IMR-90 (cell line): ENCODE measurements at regions not wholly inside any gene's neighbourhood (a gene's known extent, or its start where the extent isn't known, plus 50 kb on each side); places are given as distances from the start of the nearest gene placed in this dataset.

Experiments used
- ATAC-seq: fragments of 200-7000 bp; cut with Tn5 transposase; 2 replicates; pipeline ENCODE4 v1.9.1; 2020; ENCODE audit warnings: low read depth, mild to moderate bottlenecking, moderate library complexity
- BruUV-seq: library from RNA; stranded (reverse); fragments of 400-500 nt; replicated peaks from 2 replicates; lab custom pipeline; 2021; lab: Mats Ljungman, UMichigan
- CTCF ChIA-PET: fragments of 300-600 bp; formaldehyde crosslinking; extraction: SDS; loops from one replicate; lab custom pipeline; 2021; ENCODE audit warnings: antibody characterized with exemption; lab: Yijun Ruan, JAX
- POLR2A ChIA-PET: fragments of 300-600 bp; sonication (Branson Sonifier 250); formaldehyde crosslinking; loops from one replicate; lab custom pipeline; 2022; ENCODE audit warnings: antibody characterized with exemption; ENCODE audit not compliant: unreplicated experiment; lab: Charles Lee
- DNase-seq: peaks from one replicate; pipeline ENCODE4 v3.0.0; 2013
- H2AFZ ChIP-seq: replicated peaks from 2 replicates; pipeline ENCODE3; 2013; ENCODE audit warnings: low read length, mild to moderate bottlenecking; ENCODE audit not compliant: poor library complexity
- H2AK5ac ChIP-seq: 2 replicates; pipeline ENCODE4 v1.6.1; 2013; ENCODE audit warnings: low read depth, low read length, inconsistent platforms
- H2AK9ac ChIP-seq: replicated peaks from 2 replicates; pipeline ENCODE3; 2013; ENCODE audit warnings: mild to moderate bottlenecking, low read depth, low read length, moderate library complexity; ENCODE audit not compliant: poor library complexity
- H2BK120ac ChIP-seq: 2 replicates; pipeline ENCODE4 v1.6.1; 2013; ENCODE audit warnings: low read depth, low read length, inconsistent platforms
- H2BK15ac ChIP-seq: 3 replicates; pipeline ENCODE4 v1.6.1; 2013; ENCODE audit warnings: low read depth, low read length, inconsistent platforms
- H2BK20ac ChIP-seq: 2 replicates; pipeline ENCODE4 v1.6.1; 2013; ENCODE audit warnings: low read depth, mild to moderate bottlenecking, inconsistent platforms, low read length, moderate library complexity
- H2BK5ac ChIP-seq: 2 replicates; pipeline ENCODE4 v1.6.1; 2013; ENCODE audit warnings: mild to moderate bottlenecking, low read depth, low read length, inconsistent platforms; ENCODE audit not compliant: poor library complexity, severe bottlenecking
- H3K14ac ChIP-seq: replicated peaks from 2 replicates; pipeline ENCODE4 v1.6.1; 2013; ENCODE audit warnings: low read depth, low read length, inconsistent platforms
- H3K18ac ChIP-seq: 2 replicates; pipeline ENCODE4 v1.6.1; 2013; ENCODE audit warnings: low read depth, low read length, control low read depth
- H3K23ac ChIP-seq: 2 replicates; pipeline ENCODE4 v1.6.1; 2013; ENCODE audit warnings: low read depth, low read length, inconsistent platforms
- H3K27ac ChIP-seq: 2 replicates; pipeline ENCODE4 v1.5.1; 2013; ENCODE audit warnings: mild to moderate bottlenecking, control low read depth, low read length; ENCODE audit not compliant: insufficient read depth
- H3K27me3 ChIP-seq: 2 replicates; pipeline ENCODE4 v1.6.1; 2013; ENCODE audit warnings: low read length; ENCODE audit not compliant: control insufficient read depth, insufficient read depth
- H3K36me3 ChIP-seq: 2 replicates; pipeline ENCODE4 v1.6.1; 2013; ENCODE audit warnings: low read length, mixed read lengths; ENCODE audit not compliant: control insufficient read depth, insufficient read depth
- H3K4ac ChIP-seq: 2 replicates; pipeline ENCODE4 v1.6.1; 2013; ENCODE audit warnings: low read depth, low read length, inconsistent platforms
- H3K4me1 ChIP-seq: 2 replicates; pipeline ENCODE4 v1.6.1; 2013; ENCODE audit warnings: low read length, mixed read lengths; ENCODE audit not compliant: control insufficient read depth, insufficient read depth
- H3K4me2 ChIP-seq: 2 replicates; pipeline ENCODE4 v1.6.1; 2013; ENCODE audit warnings: low read depth, mild to moderate bottlenecking, control low read depth, low read length, moderate library complexity
- H3K4me3 ChIP-seq: 2 replicates; pipeline ENCODE4 v1.5.1; 2013; ENCODE audit warnings: low read depth, mild to moderate bottlenecking, control low read depth, low read length, moderate library complexity; ENCODE audit not compliant: insufficient read depth
- H3K56ac ChIP-seq: 2 replicates; pipeline ENCODE4 v1.6.1; 2013; ENCODE audit warnings: low read length, inconsistent platforms; ENCODE audit not compliant: insufficient read depth; ENCODE audit errors: extremely low read depth
- H3K79me1 ChIP-seq, 2 experiments: 2 replicates each; pipeline ENCODE4 v1.6.1; 2013; ENCODE audit warnings: low read length in 2 of 2, inconsistent platforms in 1 of 2, low read depth in 1 of 2
- H3K9ac ChIP-seq: 2 replicates; pipeline ENCODE4 v1.6.1; 2013; ENCODE audit warnings: low read depth, low read length, control low read depth
- H3K9me1 ChIP-seq: 2 replicates; pipeline ENCODE4 v1.6.1; 2013; ENCODE audit warnings: low read length, inconsistent platforms; ENCODE audit not compliant: insufficient read depth
- H3K9me3 ChIP-seq: 2 replicates; pipeline ENCODE4 v1.6.1; 2013; ENCODE audit warnings: low read length; ENCODE audit not compliant: control insufficient read depth, insufficient read depth
- H4K20me1 ChIP-seq: 2 replicates; pipeline ENCODE4 v1.6.1; 2013; ENCODE audit warnings: low read length, inconsistent platforms; ENCODE audit not compliant: insufficient read depth
- H4K5ac ChIP-seq: 2 replicates; pipeline ENCODE4 v1.6.1; 2013; ENCODE audit warnings: mild to moderate bottlenecking, low read depth, low read length, control low read depth
- H4K8ac ChIP-seq, 2 experiments: 2 replicates each; pipeline ENCODE4 v1.6.1; 2013; ENCODE audit warnings: low read depth in 2 of 2, low read length in 2 of 2, control low read depth in 1 of 2, inconsistent platforms in 1 of 2
- H4K91ac ChIP-seq: 2 replicates; pipeline ENCODE4 v1.6.1; 2013; ENCODE audit warnings: low read depth, low read length, inconsistent platforms; ENCODE audit not compliant: insufficient read depth
- BHLHE40 ChIP-seq: fragments of 150-350 bp; IDR thresholded peaks from 2 replicates; pipeline ENCODE4 v1.6.1; 2016; ENCODE audit warnings: mild to moderate bottlenecking, low read depth, low read length
- CEBPB ChIP-seq: IDR thresholded peaks from 2 replicates; pipeline ENCODE4 v1.6.1; 2012; ENCODE audit warnings: low read depth, low read length, improper control_type of control experiment
- CHD1 ChIP-seq: IDR thresholded peaks from 2 replicates; pipeline ENCODE4 v1.6.1; 2012; ENCODE audit warnings: low read depth, low read length, improper control_type of control experiment
- ELK1 ChIP-seq: fragments of 150-350 bp; IDR thresholded peaks from 2 replicates; pipeline ENCODE4 v1.6.1; 2016; ENCODE audit warnings: low read depth, mild to moderate bottlenecking, low read length, moderate library complexity, borderline replicate concordance
- FOS ChIP-seq: fragments of 150-350 bp; IDR thresholded peaks from 2 replicates; pipeline ENCODE4 v1.6.1; 2016; ENCODE audit warnings: low read depth, low read length
- MAFK ChIP-seq: IDR thresholded peaks from 2 replicates; pipeline ENCODE4 v1.6.1; 2012; ENCODE audit warnings: low read depth, low read length, improper control_type of control experiment
- MAZ ChIP-seq: IDR thresholded peaks from 2 replicates; pipeline ENCODE4 v1.6.1; 2012; ENCODE audit warnings: low read depth, mild to moderate bottlenecking, low read length, improper control_type of control experiment, moderate library complexity, borderline replicate concordance
- MXI1 ChIP-seq: IDR thresholded peaks from 2 replicates; pipeline ENCODE4 v1.6.1; 2012; ENCODE audit warnings: low read depth, mild to moderate bottlenecking, low read length, moderate library complexity, borderline replicate concordance
- NFE2L2 ChIP-seq: fragments of 150-350 bp; IDR thresholded peaks from 2 replicates; pipeline ENCODE4 v1.6.1; 2016; ENCODE audit warnings: low read depth, mild to moderate bottlenecking, low read length
- POLR2A ChIP-seq: IDR thresholded peaks from 2 replicates; pipeline ENCODE4 v1.6.1; 2012; ENCODE audit warnings: mild to moderate bottlenecking, low read depth, low read length
- RAD21 ChIP-seq: IDR thresholded peaks from 2 replicates; pipeline ENCODE4 v1.6.1; 2012; ENCODE audit warnings: low read length, improper control_type of control experiment
- RCOR1 ChIP-seq: IDR thresholded peaks from 2 replicates; pipeline ENCODE4 v1.6.1; 2012; ENCODE audit warnings: mild to moderate bottlenecking, low read length, improper control_type of control experiment; ENCODE audit not compliant: insufficient replicate concordance
- RFX5 ChIP-seq: IDR thresholded peaks from 2 replicates; pipeline ENCODE4 v1.8.0; 2012; ENCODE audit warnings: low read depth, mild to moderate bottlenecking, low read length, moderate library complexity
- SMC3 ChIP-seq: fragments of 150-350 bp; IDR thresholded peaks from 2 replicates; pipeline ENCODE4 v1.6.1; 2016; ENCODE audit warnings: low read depth, mild to moderate bottlenecking, antibody characterized with exemption, low read length, moderate library complexity
- USF2 ChIP-seq: fragments of 150-350 bp; IDR thresholded peaks from 2 replicates; pipeline ENCODE4 v1.6.1; 2017; ENCODE audit warnings: mild to moderate bottlenecking, antibody characterized with exemption, low read length, low read depth
- whole genome bisulfite sequencing, 2 experiments: methylation state at CpG; one replicate each; pipeline versions ENCODE4 v1.1.5 to v1.1.7; 2013; ENCODE audit warnings: missing lambda C conversion rate in 2 of 2; ENCODE audit not compliant: insufficient read length in 1 of 2; ENCODE audit errors: extremely low coverage in 2 of 2; 5-methylcytosine and 5-hydroxymethylcytosine counted together
- dilution Hi-C: fragments of 300-500 bp; cut with HindIII; formaldehyde crosslinking; loops from one replicate; pipeline ENCODE4 v1.14.3; 2018; ENCODE audit warnings: low sequenced_read_pairs; ENCODE audit not compliant: unreplicated experiment
- in situ Hi-C: fragments of 300-500 bp; cut with MboI; formaldehyde crosslinking; loops from 3 replicates; pipeline ENCODE4 v1.14.3; 2019; ENCODE audit warnings: low sequenced_read_pairs, inconsistent platforms, mixed read lengths
- intact Hi-C: fragments of 100-400 bp; cut with micrococcal nuclease; formaldehyde crosslinking; loops from 2 replicates; pipeline ENCODE4 v1.10.0; 2022
- TF ChIP-seq, protein P1 (sequence below): conservative IDR thresholded peaks from 2 replicates; pipeline ENCODE4 v1.5.1; 2012; ENCODE audit warnings: mild to moderate bottlenecking, low read depth, low read length, improper control_type of control experiment

DNA sequence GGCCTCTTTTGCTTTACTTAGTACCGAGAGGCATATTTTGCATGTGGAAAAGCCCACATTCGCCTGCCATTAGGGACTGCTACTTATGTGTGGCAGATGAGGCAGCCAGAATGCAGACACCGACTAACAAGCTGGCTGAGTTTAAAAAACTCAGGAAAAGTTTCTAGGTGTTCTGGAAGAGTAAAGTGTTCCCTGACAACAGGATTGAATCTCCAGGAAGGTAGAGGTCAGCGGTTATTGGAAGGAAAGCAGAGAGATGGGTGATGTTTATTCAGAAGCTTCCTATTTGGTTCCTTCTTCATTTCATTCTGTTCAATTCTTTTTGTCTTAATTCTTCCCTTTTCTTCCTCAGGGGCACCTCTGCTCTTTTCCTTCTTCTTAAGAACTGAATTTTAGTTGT lies 206.9 kb upstream of the SNX7 start:
- Histone ChIP-seq H2BK15ac (no peak overlapping the region), H3K56ac (no peak overlapping the region), H3K36me3 (no peaks in the 10 kb centered on the region), H3K79me1 (no peaks in the 10 kb centered on the region), H3K9me3 (no peaks in the 10 kb centered on the region), H3K14ac (no peak overlapping the region), H2AK5ac (no peak overlapping the region), H4K91ac (no peak overlapping the region), H2BK120ac (no peak overlapping the region), H3K4me1 (no peaks in the 10 kb centered on the region), H2AFZ (no peak overlapping the region), H4K8ac (no peak overlapping the region), H3K9me1 (no peaks in the 10 kb centered on the region), H2AK9ac (no peak overlapping the region), H3K27me3 (no peaks in the 10 kb centered on the region), H4K20me1 (no peaks in the 10 kb centered on the region), H3K9ac (no peak overlapping the region), H4K5ac (no peak overlapping the region), H3K4ac (no peak overlapping the region), H3K27ac (no peak overlapping the region), H2BK5ac (no peak overlapping the region), H3K4me3 (no peak overlapping the region), H3K18ac (no peak overlapping the region), H3K23ac (no peak overlapping the region), H2BK20ac (no peak overlapping the region), H3K4me2 (no peak overlapping the region)
- intact Hi-C loops, result loop anchor here (5.0 kb wide), 1 partner anchor 397 kb away; no protein-coding TSS in a partner anchor
- ATAC-seq, result no peak
- TF ChIP-seq CEBPB (no peak), NFE2L2 (no peak), RCOR1 (no peak), ELK1 (no peak), RAD21 (no peak), RFX5 (no peak), MAZ (no peak), POLR2A (no peak), USF2 (no peak), SMC3 (no peak), MXI1 (no peak), CHD1 (no peak), FOS (no peak), MAFK (no peak), BHLHE40 (no peak)
- TF ChIP-seq, protein P1, sequence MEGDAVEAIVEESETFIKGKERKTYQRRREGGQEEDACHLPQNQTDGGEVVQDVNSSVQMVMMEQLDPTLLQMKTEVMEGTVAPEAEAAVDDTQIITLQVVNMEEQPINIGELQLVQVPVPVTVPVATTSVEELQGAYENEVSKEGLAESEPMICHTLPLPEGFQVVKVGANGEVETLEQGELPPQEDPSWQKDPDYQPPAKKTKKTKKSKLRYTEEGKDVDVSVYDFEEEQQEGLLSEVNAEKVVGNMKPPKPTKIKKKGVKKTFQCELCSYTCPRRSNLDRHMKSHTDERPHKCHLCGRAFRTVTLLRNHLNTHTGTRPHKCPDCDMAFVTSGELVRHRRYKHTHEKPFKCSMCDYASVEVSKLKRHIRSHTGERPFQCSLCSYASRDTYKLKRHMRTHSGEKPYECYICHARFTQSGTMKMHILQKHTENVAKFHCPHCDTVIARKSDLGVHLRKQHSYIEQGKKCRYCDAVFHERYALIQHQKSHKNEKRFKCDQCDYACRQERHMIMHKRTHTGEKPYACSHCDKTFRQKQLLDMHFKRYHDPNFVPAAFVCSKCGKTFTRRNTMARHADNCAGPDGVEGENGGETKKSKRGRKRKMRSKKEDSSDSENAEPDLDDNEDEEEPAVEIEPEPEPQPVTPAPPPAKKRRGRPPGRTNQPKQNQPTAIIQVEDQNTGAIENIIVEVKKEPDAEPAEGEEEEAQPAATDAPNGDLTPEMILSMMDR, result no peak
- POLR2A ChIA-PET, result interaction anchor here (0.6 kb wide), 1 partner anchor 1175 kb away, joined by 7 read pairs; no protein-coding TSS in a partner anchor
- CTCF ChIA-PET, result interaction anchor here (0.6 kb wide), 2 partner anchors 272 to 594 kb away, joined by 4 to 8 read pairs; no protein-coding TSS in a partner anchor
- dilution Hi-C loops, result no loop called here
- DNase-seq, result no peak
- in situ Hi-C loops, result loop anchor here (25.0 kb wide), 1 partner anchor 1217 kb away; no protein-coding TSS in a partner anchor
- no TSS peak for BruUV-seq
- 93% methylated on average over 2 of the region's 4 CpGs; no CpG with 5 or more reads in 1 of the 2 experiments for whole genome bisulfite sequencing, 2 experiments
